ENCODE measurements at regions not wholly inside any gene's neighbourhood (a gene's known extent, or its start where the extent isn't known, plus 50 kb on each side); places are given as distances from the start of the nearest gene placed in this dataset.

DNA sequence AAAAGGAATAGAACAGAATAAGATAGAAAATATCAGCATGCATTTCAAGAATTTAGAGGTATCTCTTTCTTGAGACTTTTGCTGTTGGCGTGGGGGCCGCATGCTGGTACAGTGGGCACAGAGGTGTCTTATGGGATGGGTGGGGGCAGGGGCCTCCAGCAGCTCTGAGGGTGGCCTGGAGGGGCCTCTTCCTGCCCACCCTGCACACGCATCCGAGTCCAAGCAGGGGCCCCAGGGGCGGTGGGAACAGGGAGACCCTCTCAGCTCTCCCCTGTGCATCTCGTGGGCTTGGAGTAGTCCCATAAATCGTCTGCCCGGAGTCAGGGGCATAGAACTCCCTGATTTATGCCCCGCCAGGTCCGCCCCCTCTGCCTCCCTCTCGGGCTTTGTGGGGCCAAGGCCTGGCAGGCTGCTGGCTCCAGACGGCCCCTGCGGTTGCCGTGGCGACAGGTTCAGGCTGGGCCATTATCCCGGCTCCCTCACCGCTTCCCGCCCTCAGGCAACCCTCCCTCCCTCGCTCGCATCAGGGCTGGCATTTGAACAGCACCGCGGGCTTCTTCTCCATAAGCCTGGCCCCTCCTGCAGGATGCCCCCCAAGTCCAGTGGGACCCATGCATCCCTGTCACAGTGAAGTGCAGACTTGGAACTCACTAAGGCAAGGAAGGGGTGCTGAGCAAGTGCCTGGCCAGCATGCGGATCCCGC is 133.2 kb upstream of the ZBTB40 start:
- peaks cover 2 to 38% of the 10 kb centered on the region in 2 experiments; a peak in 3 of 5 replicates for H3K27me3 ChIP-seq (ENCODE audit: control insufficient read depth in 1 of 2, insufficient read depth in 2 of 2, low read length in 2 of 2)
- in situ Hi-C loops (cut with HindIII; ENCODE audit: extremely low pct_ligation_motif_present, low pct_unique_long_range_greater_than_20kb) (no loop called here), intact Hi-C loops (cut with micrococcal nuclease; ENCODE audit: unreplicated experiment) (no loop called here)
- no peak overlapping the region for H3K9ac ChIP-seq (ENCODE audit: insufficient read depth, low read depth, low read length)
- no peak overlapping the region for H2AFZ ChIP-seq (ENCODE audit: low read length)
- POLR2A ChIA-PET = no interaction called here
- FAIRE-seq (no peak), DNase-seq (ENCODE audit: low spot score) (no peak), ATAC-seq (no peak)
- no peaks in the 10 kb centered on the region for H3K9me3 ChIP-seq (ENCODE audit: low read length)
- TF ChIP-seq PTBP1 (IDR thresholded peaks at IDR 0.05; ENCODE audit: low read depth, low read length, poor library complexity, severe bottlenecking) (no peak), RFX1 (IDR thresholded peaks at IDR 0.05) (0 out of 2 replicates have a peak, but pooled peaks have one; percentile 4)
- no peak overlapping the region for H3K4me2 ChIP-seq (ENCODE audit: low read depth, low read length)
- H3K36me3 ChIP-seq (replicated peaks in 1 of 2; ENCODE audit: control insufficient read depth in 1 of 2, insufficient read depth in 2 of 2, low read length in 2 of 2) = no peaks in the 10 kb centered on the region
- no peaks in the 10 kb centered on the region; the same call in 1 of the 2 replicates for H4K20me1 ChIP-seq (ENCODE audit: insufficient read depth, low read length)
- H3K27ac ChIP-seq (ENCODE audit: extremely low read length, insufficient read depth, low read length) = no peak overlapping the region
- H3K4me3 ChIP-seq (replicated peaks in 1 of 3; ENCODE audit: insufficient read depth in 1 of 3, low read depth in 2 of 3, low read length in 3 of 3) = no peak overlapping the region
- 0 out of 2 replicates have a peak, but pooled peaks cover 3% of the 10 kb centered on the region for H3K4me1 ChIP-seq (ENCODE audit: insufficient read depth, low read length)
- no TSS peak for BruUV-seq (replicated peaks)
- CTCF ChIA-PET (ENCODE audit: low intra/inter-chr PET ratio, low total read pairs) = no interaction called here
- H3K79me2 ChIP-seq (ENCODE audit: insufficient read depth, low read length) = no peaks in the 10 kb centered on the region
- WGBS (ENCODE audit: low lambda C conversion rate) = 35% methylated on average over 11 of the region's 24 CpGs

DNA sequence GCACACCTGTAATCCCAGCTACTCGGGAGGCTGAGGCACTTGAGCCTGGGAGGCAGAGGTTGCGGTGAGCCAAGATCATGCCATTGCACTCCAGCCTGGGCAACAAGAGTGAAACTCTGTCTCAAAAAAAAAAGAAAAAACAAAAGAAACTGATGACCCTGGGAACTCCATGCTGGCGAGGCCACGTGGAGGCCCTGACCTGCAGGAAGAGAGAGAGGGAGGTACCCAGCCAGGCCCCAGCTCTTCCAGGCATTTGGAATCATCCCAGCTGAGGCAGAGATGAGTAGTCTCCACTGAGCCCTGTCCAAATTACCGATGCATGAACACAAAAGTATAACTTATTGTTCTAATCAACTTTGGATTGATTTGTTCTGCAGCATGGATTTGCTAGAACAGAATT is 132.0 kb upstream of the ZBTB40 start:
- H3K79me2 ChIP-seq (ENCODE audit: insufficient read depth, low read length) = no peaks in the 10 kb centered on the region
- no peak for ATAC-seq
- ChIA-PET POLR2A (no interaction called here), CTCF (ENCODE audit: low intra/inter-chr PET ratio, low total read pairs) (no interaction called here)
- no peak overlapping the region for H2AFZ ChIP-seq (ENCODE audit: low read length)
- no peak for FAIRE-seq
- no peak overlapping the region for H3K27ac ChIP-seq (ENCODE audit: extremely low read length, insufficient read depth, low read length)
- H3K9ac ChIP-seq (ENCODE audit: insufficient read depth, low read depth, low read length) = no peak overlapping the region
- peaks cover 2 to 39% of the 10 kb centered on the region in 2 experiments; a peak in 3 of 5 replicates for H3K27me3 ChIP-seq (ENCODE audit: control insufficient read depth in 1 of 2, insufficient read depth in 2 of 2, low read length in 2 of 2)
- 31% methylated on average over 5 of the region's 5 CpGs for WGBS (ENCODE audit: low lambda C conversion rate)
- in situ Hi-C loops (cut with HindIII; ENCODE audit: extremely low pct_ligation_motif_present, low pct_unique_long_range_greater_than_20kb) (no loop called here), intact Hi-C loops (cut with micrococcal nuclease; ENCODE audit: unreplicated experiment) (no loop called here)
- no peaks in the 10 kb centered on the region for H3K4me1 ChIP-seq (ENCODE audit: insufficient read depth, low read length)
- no peaks in the 10 kb centered on the region for H3K9me3 ChIP-seq (ENCODE audit: low read length)
- no peak overlapping the region for H3K4me3 ChIP-seq (replicated peaks in 1 of 3; ENCODE audit: insufficient read depth in 1 of 3, low read depth in 2 of 3, low read length in 3 of 3)
- BruUV-seq (replicated peaks) = no TSS peak
- H3K36me3 ChIP-seq (replicated peaks in 1 of 2; ENCODE audit: control insufficient read depth in 1 of 2, insufficient read depth in 2 of 2, low read length in 2 of 2) = no peaks in the 10 kb centered on the region
- H3K4me2 ChIP-seq (ENCODE audit: low read depth, low read length) = no peak overlapping the region
- TF ChIP-seq NFYC (CRISPR knock-in tag; IDR thresholded peaks at IDR 0.05) (no peak), SP1 (IDR thresholded peaks at IDR 0.05) (no peak), SP1 (CRISPR knock-in tag; IDR thresholded peaks at IDR 0.05) (no peak), ZNF383 (CRISPR knock-in tag; IDR thresholded peaks at IDR 0.05; ENCODE audit: borderline replicate concordance) (no peak), SALL2 (CRISPR knock-in tag; IDR thresholded peaks at IDR 0.05) (no peak), AGO1 (IDR thresholded peaks at IDR 0.05; ENCODE audit: low read depth, low read length, poor library complexity, severe bottlenecking) (no peak), ZNF766 (CRISPR knock-in tag; IDR thresholded peaks at IDR 0.05; ENCODE audit: borderline replicate concordance) (no peak), MAFG (CRISPR knock-in tag; IDR thresholded peaks at IDR 0.05) (no peak), NFKB2 (CRISPR knock-in tag; IDR thresholded peaks at IDR 0.05; ENCODE audit: borderline replicate concordance) (no peak)
- TF ChIP-seq, protein P1, sequence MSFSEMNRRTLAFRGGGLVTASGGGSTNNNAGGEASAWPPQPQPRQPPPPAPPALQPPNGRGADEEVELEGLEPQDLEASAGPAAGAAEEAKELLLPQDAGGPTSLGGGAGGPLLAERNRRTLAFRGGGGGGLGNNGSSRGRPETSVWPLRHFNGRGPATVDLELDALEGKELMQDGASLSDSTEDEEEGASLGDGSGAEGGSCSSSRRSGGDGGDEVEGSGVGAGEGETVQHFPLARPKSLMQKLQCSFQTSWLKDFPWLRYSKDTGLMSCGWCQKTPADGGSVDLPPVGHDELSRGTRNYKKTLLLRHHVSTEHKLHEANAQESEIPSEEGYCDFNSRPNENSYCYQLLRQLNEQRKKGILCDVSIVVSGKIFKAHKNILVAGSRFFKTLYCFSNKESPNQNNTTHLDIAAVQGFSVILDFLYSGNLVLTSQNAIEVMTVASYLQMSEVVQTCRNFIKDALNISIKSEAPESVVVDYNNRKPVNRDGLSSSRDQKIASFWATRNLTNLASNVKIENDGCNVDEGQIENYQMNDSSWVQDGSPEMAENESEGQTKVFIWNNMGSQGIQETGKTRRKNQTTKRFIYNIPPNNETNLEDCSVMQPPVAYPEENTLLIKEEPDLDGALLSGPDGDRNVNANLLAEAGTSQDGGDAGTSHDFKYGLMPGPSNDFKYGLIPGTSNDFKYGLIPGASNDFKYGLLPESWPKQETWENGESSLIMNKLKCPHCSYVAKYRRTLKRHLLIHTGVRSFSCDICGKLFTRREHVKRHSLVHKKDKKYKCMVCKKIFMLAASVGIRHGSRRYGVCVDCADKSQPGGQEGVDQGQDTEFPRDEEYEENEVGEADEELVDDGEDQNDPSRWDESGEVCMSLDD (CRISPR knock-in tag; IDR thresholded peaks at IDR 0.05; ENCODE audit: borderline replicate concordance) = no peak
- TF ChIP-seq, protein P2, sequence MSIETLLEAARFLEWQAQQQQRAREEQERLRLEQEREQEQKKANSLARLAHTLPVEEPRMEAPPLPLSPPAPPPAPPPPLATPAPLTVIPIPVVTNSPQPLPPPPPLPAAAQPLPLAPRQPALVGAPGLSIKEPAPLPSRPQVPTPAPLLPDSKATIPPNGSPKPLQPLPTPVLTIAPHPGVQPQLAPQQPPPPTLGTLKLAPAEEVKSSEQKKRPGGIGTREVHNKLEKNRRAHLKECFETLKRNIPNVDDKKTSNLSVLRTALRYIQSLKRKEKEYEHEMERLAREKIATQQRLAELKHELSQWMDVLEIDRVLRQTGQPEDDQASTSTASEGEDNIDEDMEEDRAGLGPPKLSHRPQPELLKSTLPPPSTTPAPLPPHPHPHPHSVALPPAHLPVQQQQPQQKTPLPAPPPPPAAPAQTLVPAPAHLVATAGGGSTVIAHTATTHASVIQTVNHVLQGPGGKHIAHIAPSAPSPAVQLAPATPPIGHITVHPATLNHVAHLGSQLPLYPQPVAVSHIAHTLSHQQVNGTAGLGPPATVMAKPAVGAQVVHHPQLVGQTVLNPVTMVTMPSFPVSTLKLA (IDR thresholded peaks at IDR 0.05) = no peak
- no peaks in the 10 kb centered on the region; the same call in 1 of the 2 replicates for H4K20me1 ChIP-seq (ENCODE audit: insufficient read depth, low read length)
- no peak for DNase-seq (ENCODE audit: low spot score)

All from HepG2 (cell line).